GM23248 (cell line): ENCODE measurements at regions not wholly inside any gene's neighbourhood (a gene's known extent, or its start where the extent isn't known, plus 50 kb on each side); places are given as distances from the start of the nearest gene placed in this dataset.

Experiments used
- EZH2 ChIP-seq: fragments of 200-600 bp; sonication (generic); IDR thresholded peaks from 2 replicates; pipeline ENCODE4 v1.6.1; 2018; ENCODE audit warnings: antibody characterized with exemption, mild to moderate bottlenecking; ENCODE audit not compliant: insufficient read depth, poor library complexity, severe bottlenecking
- EZH2phosphoT487 ChIP-seq: fragments of 200-600 bp; sonication (generic); IDR thresholded peaks from 2 replicates; pipeline ENCODE4 v1.6.1; 2018; ENCODE audit warnings: antibody characterized with exemption, moderate library complexity, mild to moderate bottlenecking, low read depth; ENCODE audit not compliant: insufficient read depth

DNA sequence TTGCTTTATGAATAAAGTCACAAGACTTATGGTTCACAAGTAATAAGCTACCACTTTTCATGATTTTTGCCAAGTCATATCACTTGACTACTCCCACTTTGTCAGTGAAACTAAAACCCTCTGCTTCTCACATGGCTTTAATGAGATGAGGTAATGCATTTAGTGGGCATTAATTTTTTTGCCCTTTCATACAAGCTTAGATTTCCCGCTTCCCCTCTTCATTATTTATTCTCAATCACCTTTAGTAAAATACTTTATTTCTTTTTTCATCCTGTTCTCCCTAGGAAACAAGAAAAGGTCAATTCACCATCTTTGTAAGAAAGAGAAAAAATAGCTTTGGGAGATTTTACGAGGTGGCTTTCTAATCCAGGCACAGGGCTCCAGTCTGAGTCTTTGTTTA lies 109.6 kb upstream of the STARD3NL start:
- no peak for TF ChIP-seq EZH2phosphoT487
- TF ChIP-seq EZH2 = no peak
